Heart left ventricle (tissue), 16 donors: ENCODE measurements at regions not wholly inside any gene's neighbourhood (a gene's known extent, or its start where the extent isn't known, plus 50 kb on each side); places are given as distances from the start of the nearest gene placed in this dataset.

Experiments
- ATAC-seq, 4 donors: fragments of 200-7000 bp; cut with Tn5 transposase; one replicate each; pipeline ENCODE4 v1.9.1; 2020 to 2022; ENCODE audit warnings: moderate library complexity in 4 of 4, mild to moderate bottlenecking in 3 of 4, moderate number of reproducible peaks in 1 of 4
- DNase-seq, 5 donors: peaks; one replicate each; pipeline ENCODE4 v3.0.0-alpha.2; 2020
- H3K27ac ChIP-seq, 12 donors: fragments of 200-600 bp; sonication (generic) in 4 of 12; one replicate each; pipeline versions ENCODE4 v1.5.0 to v1.8.0; 2016 to 2022; ENCODE audit warnings: mild to moderate bottlenecking in 2 of 12
- H3K27me3 ChIP-seq, 9 donors: fragments of 200-600 bp; sonication (generic) in 2 of 9; one replicate each; pipeline versions ENCODE4 v1.5.1 to v1.8.0; 2016 to 2022; ENCODE audit warnings: mild to moderate bottlenecking in 3 of 9
- H3K36me3 ChIP-seq, 9 donors: fragments of 200-600 bp; sonication (generic) in 2 of 9; one replicate each; pipeline versions ENCODE4 v1.5.0 to v1.8.0; 2018 to 2022; ENCODE audit warnings: mild to moderate bottlenecking in 2 of 9
- H3K4me1 ChIP-seq, 12 donors: fragments of 200-600 bp; sonication (generic) in 4 of 12; one replicate each; pipeline versions ENCODE4 v1.5.0 to v1.8.0; 2016 to 2022; ENCODE audit warnings: mild to moderate bottlenecking in 3 of 12
- H3K4me3 ChIP-seq, 12 donors: fragments of 200-600 bp; sonication (generic) in 4 of 12; one replicate each; pipeline versions ENCODE4 v1.5.0 to v1.8.0; 2017 to 2022; ENCODE audit warnings: mild to moderate bottlenecking in 9 of 12, moderate library complexity in 4 of 12
- H3K9me3 ChIP-seq, 12 donors: fragments of 200-600 bp; sonication (generic) in 4 of 12; one replicate each; pipeline versions ENCODE4 v1.5.0 to v1.8.0; 2016 to 2022; ENCODE audit warnings: mild to moderate bottlenecking in 1 of 12
- CTCF ChIP-seq, 12 donors: fragments of 200-600 bp; sonication (generic) in 4 of 12; IDR thresholded peaks; one replicate each; pipeline versions ENCODE4 v1.5.0 to v1.8.0; 2018 to 2022; ENCODE audit warnings: antibody characterized with exemption in 12 of 12, mild to moderate bottlenecking in 5 of 12
- POLR2A ChIP-seq, 2 donors: fragments of 450-650 bp; IDR thresholded peaks; one replicate each; pipeline ENCODE4 v1.6.1; 2017; ENCODE audit warnings: antibody characterized with exemption in 2 of 2, mild to moderate bottlenecking in 2 of 2, moderate library complexity in 2 of 2
- WGBS, 4 donors: extraction: QIAGEN DNeasy Blood & Tissue Kit in 2 of 4; methylation state at CpG; one replicate each; pipeline versions ENCODE4 v1.1.5 to v1.1.7; 2013 to 2018; 5-methylcytosine and 5-hydroxymethylcytosine counted together
- intact Hi-C, 10 donors: fragments of 100-400 bp; cut with DNase I; formaldehyde crosslinking; loops; one replicate each; pipeline versions ENCODE4 v1.11.1 to v1.14.2; 2022
- donor health status: ischemic (EF 13 %, LVEDD 7.1; RV severe dilation, severe dysfunction).
- donor health status: healthy with polysubstance abuse.
- donor health status: DM: no; HTN: yes; CAD: no.
- donor health status: DM: no; HTN: no; CAD: no.
- donor health status: ischemic (EF 25% LVEDD 6.9; RV normal size, moderate dysfunction).
- donor health status: ischemic (EF 25% LVEDD 5.7; RV mildly dilated, moderate dysfunction).
- donor health status: healthy.
- donor health status: DM: yes; HTN: yes; CAD: no.
- donor health status: ischemic (EF 35%, LVEDD 5.7; RV mildly dilated, moderate dysfunction).
- donor health status: nonischemic (EF 11% LVEDD 7.7; RV severe dilation, severe dysfunction).
- donor health status: DM: yes; HTN: yes; CAD: no.
- donor health status: PGD.
- donor health status: ischemic (EF 29% LVEDD 5.4; RV normal size, mild dysfunction).
- donor health status: nonischemic (EF 23%, LVEDD 6.1; RV moderate dilation, normal function).

- Histone ChIP-seq H3K36me3 (no peaks in the 10 kb centered on the region), H3K27me3 (peaks cover 0 to 20% (median 9%) of the 10 kb centered on the region in 9 donors), H3K27ac (no peak overlapping the region), H3K9me3 (no peaks in the 10 kb centered on the region), H3K4me3 (no peak overlapping the region), H3K4me1 (peaks cover 0 to 13% (median 0%) of the 10 kb centered on the region in 12 donors)
- intact Hi-C loops, result no loop called here
- DNase-seq, result no peak
- ATAC-seq, result no peak
- 64 to 69% (median 68%) methylated on average over 5 of the region's 5 CpGs for WGBS, 4 donors
- TF ChIP-seq POLR2A (IDR thresholded peaks at IDR 0.05) (no peak), CTCF (IDR thresholded peaks at IDR 0.05) (no peak)
These were observed 322.2 kb upstream of the MYT1L start for GRCh38 chr2:2653231-2653630.

GRCh38 chr2:2650608-2651375, 319.7 kb upstream of the MYT1L start:
- Histone ChIP-seq H3K9me3 (peaks cover 0 to 3% (median 0%) of the 10 kb centered on the region in 12 donors), H3K4me3 (no peak overlapping the region), H3K4me1 (peaks cover 0 to 3% (median 0%) of the 10 kb centered on the region in 12 donors), H3K36me3 (no peaks in the 10 kb centered on the region), H3K27ac (no peak overlapping the region), H3K27me3 (peaks cover 0 to 18% (median 0%) of the 10 kb centered on the region in 9 donors)
- WGBS, 4 donors, result 88 to 92% (median 91%) methylated on average over 18 to 20 of the region's 20 CpGs
- ATAC-seq (no peak), DNase-seq (peak in 1 of 5 donors; percentile 34)
- intact Hi-C loops, result no loop called here
- no peak for TF ChIP-seq CTCF (IDR thresholded peaks at IDR 0.05)
- no peak for TF ChIP-seq POLR2A (IDR thresholded peaks at IDR 0.05)

- H3K9me3 ChIP-seq, result peaks cover 0 to 3% (median 0%) of the 10 kb centered on the region in 12 donors
- intact Hi-C loops, result no loop called here
- ATAC-seq, result no peak
- peak in 1 of 5 donors; percentile 48 for DNase-seq
- TF ChIP-seq POLR2A (IDR thresholded peaks at IDR 0.05) (no peak), CTCF (IDR thresholded peaks at IDR 0.05) (no peak)
- H3K4me1 ChIP-seq, result peaks cover 0 to 3% (median 0%) of the 10 kb centered on the region in 12 donors
- no peak overlapping the region for H3K27ac ChIP-seq
- no peaks in the 10 kb centered on the region for H3K36me3 ChIP-seq
- 71 to 75% (median 73%) methylated on average over 36 of the region's 36 CpGs for WGBS, 4 donors
- peaks cover 0 to 15% (median 4%) of the 10 kb centered on the region in 9 donors for H3K27me3 ChIP-seq
- H3K4me3 ChIP-seq, result no peak overlapping the region
These were observed 318.3 kb upstream of the MYT1L start for GRCh38 chr2:2649109-2650072.

- intact Hi-C loops, result no loop called here
- DNase-seq, result no peak
- Histone ChIP-seq H3K9me3 (peaks cover 0 to 3% (median 0%) of the 10 kb centered on the region in 12 donors), H3K27ac (no peak overlapping the region), H3K4me1 (peaks cover 0 to 3% (median 0%) of the 10 kb centered on the region in 12 donors), H3K4me3 (no peak overlapping the region), H3K36me3 (no peaks in the 10 kb centered on the region), H3K27me3 (peaks cover 0 to 17% (median 2%) of the 10 kb centered on the region in 9 donors)
- no peak for ATAC-seq
- WGBS, 4 donors, result 71 to 85% (median 84%) methylated on average over 8 of the region's 8 CpGs
- TF ChIP-seq CTCF (IDR thresholded peaks at IDR 0.05) (no peak), POLR2A (IDR thresholded peaks at IDR 0.05) (no peak)
These were observed 317.0 kb upstream of the MYT1L start for GRCh38 chr2:2648094-2648493.
